HPDE6-E6E7 (cell line): ENCODE measurements at regions not wholly inside any gene's neighbourhood (a gene's known extent, or its start where the extent isn't known, plus 50 kb on each side); places are given as distances from the start of the nearest gene placed in this dataset.
"Not testable (repeated sequence)": the region's sequence is repeated elsewhere in the genome, so short reads cannot be mapped to it uniquely, and the experiment has no call there.

Experiments used
- DNase-seq: peaks from one replicate; pipeline ENCODE4 v3.0.0; 2011; ENCODE audit warnings: missing footprints; ENCODE audit errors: extremely low spot score

GRCh38 chr13:33550885-33551284, 265.3 kb upstream of the STARD13 start:
- DNase-seq: no peak

- no peak for DNase-seq
Observed at GRCh38 chr13:33554919-33555791, 262.8 kb upstream of the RFC3 start.

- no peak for DNase-seq
Observed at GRCh38 chr13:33556828-33557227, 261.1 kb upstream of the RFC3 start.

- no peak for DNase-seq
Observed at GRCh38 chr13:33560726-33561125, 257.2 kb upstream of the RFC3 start.

- DNase-seq: no peak
Observed at GRCh38 chr13:33561627-33562026, 256.3 kb upstream of the RFC3 start.

GRCh38 chr13:33571618-33572017, 246.3 kb upstream of the RFC3 start:
- no peak for DNase-seq

- DNase-seq: not testable (repeated sequence)
Observed at GRCh38 chr13:33572322-33572721, 245.6 kb upstream of the RFC3 start.

GRCh38 chr13:33575378-33575777, 242.6 kb upstream of the RFC3 start:
- no peak for DNase-seq

- DNase-seq: no peak
Observed at GRCh38 chr13:33577007-33577406, 240.9 kb upstream of the RFC3 start.

- no peak for DNase-seq
Observed at GRCh38 chr13:33578786-33579185, 239.2 kb upstream of the RFC3 start.

- no peak for DNase-seq
Observed at GRCh38 chr13:33582121-33582520, 235.8 kb upstream of the RFC3 start.

- DNase-seq: no peak
Observed at GRCh38 chr13:33583398-33583797, 234.6 kb upstream of the RFC3 start.

GRCh38 chr13:33590936-33591335, 227.0 kb upstream of the RFC3 start:
- no peak for DNase-seq

GRCh38 chr13:33606692-33607091, 211.3 kb upstream of the RFC3 start:
- no peak for DNase-seq

- DNase-seq: no peak
Observed at GRCh38 chr13:33610438-33611120, 207.4 kb upstream of the RFC3 start.

GRCh38 chr13:33611121-33611805, 206.7 kb upstream of the RFC3 start:
- no peak for DNase-seq

- DNase-seq: no peak
Observed at GRCh38 chr13:33612641-33613638, 205.0 kb upstream of the RFC3 start.

- DNase-seq: no peak
Observed at GRCh38 chr13:33615436-33615835, 202.5 kb upstream of the RFC3 start.

- no peak for DNase-seq
Observed at GRCh38 chr13:33616130-33616529, 201.8 kb upstream of the RFC3 start.

- no peak for DNase-seq
Observed at GRCh38 chr13:33617055-33617454, 200.9 kb upstream of the RFC3 start.

- no peak for DNase-seq
Observed at GRCh38 chr13:33624253-33624652, 193.7 kb upstream of the RFC3 start.
